Uterus (tissue), 2 donors: ENCODE measurements at regions not wholly inside any gene's neighbourhood (a gene's known extent, or its start where the extent isn't known, plus 50 kb on each side); places are given as distances from the start of the nearest gene placed in this dataset.

Source experiments
- CTCF ChIP-seq, 4 experiments: fragments of 200-600 bp in 2 of 4; fragments of 450-650 bp in 2 of 4; sonication (generic) in 2 of 4; IDR thresholded peaks; one replicate each; pipeline ENCODE4 v1.5.1; 2016 to 2019; ENCODE audit warnings: antibody characterized with exemption in 4 of 4, mild to moderate bottlenecking in 2 of 4, moderate library complexity in 1 of 4
- POLR2A ChIP-seq, 2 donors: fragments of 450-650 bp; IDR thresholded peaks; one replicate each; pipeline ENCODE4 v1.6.1; 2016; ENCODE audit warnings: antibody characterized with exemption in 2 of 2, mild to moderate bottlenecking in 1 of 2, moderate library complexity in 1 of 2

GRCh38 chr18:78458356-78458755 lies 521.3 kb upstream of the SALL3 start:
- TF ChIP-seq CTCF (IDR thresholded peaks at IDR 0.05) (no peak), POLR2A (IDR thresholded peaks at IDR 0.05) (no peak)
